ENCODE measurements at regions not wholly inside any gene's neighbourhood (a gene's known extent, or its start where the extent isn't known, plus 50 kb on each side); places are given as distances from the start of the nearest gene placed in this dataset.

- TF ChIP-seq CTCF (IDR thresholded peaks at IDR 0.05) (no peak), POLR2A (IDR thresholded peaks at IDR 0.05) (no peak)
Observed at GRCh38 chr16:75924397-75924796, 198.1 kb upstream of the CPHXL start.
